GM19438 (cell line): ENCODE measurements at regions not wholly inside any gene's neighbourhood (a gene's known extent, or its start where the extent isn't known, plus 50 kb on each side); places are given as distances from the start of the nearest gene placed in this dataset.
"Not testable (repeated sequence)": the region's sequence is repeated elsewhere in the genome, so short reads cannot be mapped to it uniquely, and the experiment has no call there.

Source experiments
- ATAC-seq: cut with Tn5 transposase; IDR thresholded peaks from one replicate; pipeline ENCODE4 v1.9.1; 2021; ENCODE audit warnings: low read depth; ENCODE audit not compliant: unreplicated experiment

DNA sequence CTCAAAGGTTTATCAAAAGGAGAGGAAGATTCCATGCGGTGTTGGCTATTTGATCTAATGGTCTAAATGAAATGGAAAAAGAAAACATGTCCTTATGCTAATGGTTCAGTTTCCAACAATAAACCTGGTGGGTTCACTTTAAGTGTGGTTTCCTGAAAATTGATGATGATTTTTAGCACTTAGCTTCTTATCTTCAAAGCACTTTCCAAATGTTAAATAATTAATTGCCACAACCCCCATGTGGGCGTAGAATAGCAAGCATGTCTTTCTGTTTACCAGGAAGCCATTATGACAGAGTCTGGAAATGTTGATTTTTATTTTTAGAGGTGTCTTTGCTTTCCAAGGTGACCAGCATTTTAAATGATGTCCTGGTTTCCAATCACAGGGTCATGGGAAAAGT is 134.8 kb upstream of the SLC4A4 start:
- no peak for ATAC-seq

DNA sequence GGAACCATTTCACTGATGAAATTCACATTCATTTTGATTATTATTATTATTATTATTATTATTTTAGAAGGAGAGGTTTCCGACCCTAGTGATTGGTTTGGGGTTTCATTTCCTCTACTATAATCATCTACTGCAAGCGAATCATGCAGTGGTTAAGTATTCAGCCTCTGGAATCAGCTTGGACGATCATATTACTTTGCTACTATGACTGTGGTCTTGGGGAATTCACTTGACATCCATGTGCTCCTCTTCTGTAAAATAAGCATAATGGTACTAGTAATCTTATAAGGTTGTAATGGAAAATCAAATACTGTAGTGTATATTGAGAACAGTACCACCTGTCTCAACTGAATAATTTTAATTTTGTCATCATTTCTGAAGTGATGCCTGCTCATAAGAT is 132.1 kb upstream of the SLC4A4 start:
- ATAC-seq: no peak

DNA sequence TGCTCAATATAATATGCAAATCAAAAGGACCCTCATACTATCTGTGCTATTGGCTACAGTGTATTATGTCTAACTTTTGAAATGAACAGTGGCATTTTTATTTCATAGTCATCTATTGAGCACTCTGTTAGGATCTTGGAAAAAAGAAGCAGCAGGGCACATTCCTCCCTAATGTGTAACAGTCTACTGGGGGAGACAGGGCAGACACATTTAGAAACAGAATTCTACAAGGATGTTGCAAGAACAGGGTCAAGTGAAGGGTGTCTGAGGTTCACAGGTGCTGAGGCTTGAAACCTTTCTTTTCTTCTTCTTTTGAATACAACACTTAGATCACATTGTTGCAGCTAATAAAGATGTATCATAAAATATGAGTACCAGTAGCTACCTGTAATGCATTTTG is 129.7 kb upstream of the SLC4A4 start:
- no peak for ATAC-seq

DNA sequence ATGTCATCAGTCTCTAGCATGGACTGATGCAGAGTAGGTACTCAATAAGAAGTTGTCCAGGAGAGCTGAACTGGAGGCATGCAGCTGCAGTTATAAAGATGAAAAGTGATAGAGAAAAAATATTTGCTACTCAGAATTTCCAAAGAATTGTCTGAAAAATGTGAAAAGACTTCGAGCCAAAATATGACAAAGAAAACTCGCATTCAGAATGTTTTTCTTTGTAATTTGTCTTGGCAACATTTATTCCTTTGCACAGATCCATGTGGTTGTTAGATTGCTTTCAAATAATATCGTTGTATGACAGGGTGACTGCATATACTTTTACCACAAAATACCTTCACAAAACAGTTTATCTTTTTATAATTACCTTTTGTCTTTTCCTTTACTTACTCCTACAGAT is 128.0 kb upstream of the SLC4A4 start:
- no peak for ATAC-seq

- ATAC-seq: no peak
These were observed 127.1 kb upstream of the SLC4A4 start for GRCh38 chr4:71211748-71212147.

GRCh38 chr4:71212216-71212615 is 126.6 kb upstream of the SLC4A4 start:
- ATAC-seq: no peak

DNA sequence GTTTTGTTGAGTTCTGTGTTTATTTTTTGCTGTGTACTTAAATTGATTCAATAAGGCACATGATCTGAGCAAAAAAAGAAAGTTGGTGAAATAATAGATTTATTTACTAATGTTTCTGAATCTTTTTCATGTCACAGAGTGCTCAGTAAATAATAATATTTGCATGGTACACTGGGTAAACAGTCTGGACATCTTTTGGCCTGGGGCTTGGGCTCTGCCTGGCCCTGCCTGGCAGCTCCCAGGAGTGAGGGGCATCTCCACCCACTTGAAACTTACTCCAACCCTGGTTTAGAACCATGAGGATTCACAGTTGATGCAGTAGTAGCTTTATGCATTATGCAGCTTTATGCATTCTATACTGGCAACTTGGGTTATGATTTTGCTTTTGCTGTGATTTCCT is 124.2 kb upstream of the SLC4A4 start:
- no peak for ATAC-seq

GRCh38 chr4:71216316-71216959 is 122.4 kb upstream of the SLC4A4 start:
- no peak for ATAC-seq

GRCh38 chr4:71217688-71218087 is 121.1 kb upstream of the SLC4A4 start:
- no peak for ATAC-seq

GRCh38 chr4:71220848-71221247 is 118.0 kb upstream of the SLC4A4 start:
- not testable (repeated sequence) for ATAC-seq

DNA sequence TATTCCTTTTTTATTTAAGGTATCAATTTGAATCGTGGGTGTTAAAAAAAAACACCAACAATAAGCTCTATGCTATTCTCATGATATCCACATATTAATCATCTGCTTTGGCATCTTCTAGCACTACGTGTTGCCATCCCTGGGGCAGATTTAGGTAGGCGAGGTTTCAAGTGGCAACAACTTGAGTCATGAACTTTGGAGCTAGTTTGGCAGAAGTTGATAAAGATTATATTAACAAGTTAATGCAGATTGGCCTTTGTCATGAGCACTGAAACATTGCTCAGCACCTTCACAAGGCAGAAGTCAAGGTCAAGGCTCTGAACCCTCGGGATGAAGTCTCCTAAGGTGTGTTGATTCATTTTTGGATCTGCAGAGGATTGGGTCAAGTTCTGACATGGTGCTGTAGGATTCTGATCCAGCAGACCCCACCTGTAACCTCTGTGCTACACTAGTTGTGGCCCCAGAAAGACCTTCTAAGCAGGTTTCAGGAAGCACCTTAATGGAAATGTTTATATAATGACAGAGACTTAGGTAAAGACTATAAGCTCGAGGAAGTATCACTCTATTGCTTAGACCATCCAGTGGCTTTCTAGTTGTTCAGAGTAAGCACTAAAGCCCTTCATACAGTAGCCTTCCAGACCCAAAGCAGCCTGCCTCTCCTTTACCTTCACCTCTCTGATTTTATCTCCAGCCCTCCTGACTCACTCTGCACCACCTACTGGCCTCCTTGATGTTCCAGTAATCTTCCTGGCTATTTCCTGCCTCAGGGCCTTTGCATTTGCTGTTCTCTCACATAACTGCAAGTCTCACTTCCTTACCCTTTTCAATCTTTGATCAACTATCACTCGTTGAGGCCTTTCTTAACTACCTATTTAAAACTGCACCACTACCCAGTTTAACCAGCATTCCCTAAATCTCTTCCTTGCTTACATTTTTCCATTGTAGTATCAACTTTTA is 117.0 kb upstream of the SLC4A4 start:
- ATAC-seq: no peak

GRCh38 chr4:71222661-71223060 is 116.2 kb upstream of the SLC4A4 start:
- no peak for ATAC-seq

DNA sequence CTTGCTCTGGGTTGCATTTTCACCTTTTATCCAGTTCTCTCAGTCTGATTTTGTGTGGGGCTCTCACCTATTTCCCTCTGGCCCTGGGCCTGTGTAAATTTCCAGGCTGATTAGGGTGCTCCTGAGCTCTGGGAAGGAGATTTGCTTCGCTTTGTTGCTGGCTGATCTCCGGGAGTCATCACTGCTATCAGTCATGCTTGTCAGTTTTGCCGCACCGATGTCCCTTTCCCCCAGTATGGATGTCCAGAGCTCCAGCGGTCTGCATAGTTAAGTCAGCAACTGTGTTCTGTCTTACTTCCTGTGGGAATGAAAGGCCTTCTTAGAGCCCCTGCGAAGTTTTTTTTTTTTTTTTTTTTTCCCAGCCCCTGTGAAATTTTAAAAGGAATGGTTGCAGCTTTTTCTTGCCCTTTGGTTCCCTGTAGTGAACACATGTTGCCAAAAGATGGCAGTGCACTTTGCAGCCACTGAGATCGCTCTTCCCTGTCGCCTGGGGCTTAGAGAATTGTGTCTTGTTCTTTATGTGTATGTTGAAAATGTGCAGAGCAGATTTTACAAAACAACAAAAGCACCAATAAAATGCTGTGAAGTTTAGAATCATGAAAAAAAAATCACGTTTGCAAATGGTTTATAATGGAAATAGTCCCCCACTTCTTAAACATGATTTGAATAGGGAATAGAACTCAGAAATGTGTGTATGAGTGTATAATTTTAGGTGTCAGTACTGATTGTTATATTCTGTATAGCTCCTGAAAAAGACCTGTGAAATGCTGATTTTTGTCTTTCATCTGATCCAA is 109.1 kb upstream of the SLC4A4 start:
- no peak for ATAC-seq

DNA sequence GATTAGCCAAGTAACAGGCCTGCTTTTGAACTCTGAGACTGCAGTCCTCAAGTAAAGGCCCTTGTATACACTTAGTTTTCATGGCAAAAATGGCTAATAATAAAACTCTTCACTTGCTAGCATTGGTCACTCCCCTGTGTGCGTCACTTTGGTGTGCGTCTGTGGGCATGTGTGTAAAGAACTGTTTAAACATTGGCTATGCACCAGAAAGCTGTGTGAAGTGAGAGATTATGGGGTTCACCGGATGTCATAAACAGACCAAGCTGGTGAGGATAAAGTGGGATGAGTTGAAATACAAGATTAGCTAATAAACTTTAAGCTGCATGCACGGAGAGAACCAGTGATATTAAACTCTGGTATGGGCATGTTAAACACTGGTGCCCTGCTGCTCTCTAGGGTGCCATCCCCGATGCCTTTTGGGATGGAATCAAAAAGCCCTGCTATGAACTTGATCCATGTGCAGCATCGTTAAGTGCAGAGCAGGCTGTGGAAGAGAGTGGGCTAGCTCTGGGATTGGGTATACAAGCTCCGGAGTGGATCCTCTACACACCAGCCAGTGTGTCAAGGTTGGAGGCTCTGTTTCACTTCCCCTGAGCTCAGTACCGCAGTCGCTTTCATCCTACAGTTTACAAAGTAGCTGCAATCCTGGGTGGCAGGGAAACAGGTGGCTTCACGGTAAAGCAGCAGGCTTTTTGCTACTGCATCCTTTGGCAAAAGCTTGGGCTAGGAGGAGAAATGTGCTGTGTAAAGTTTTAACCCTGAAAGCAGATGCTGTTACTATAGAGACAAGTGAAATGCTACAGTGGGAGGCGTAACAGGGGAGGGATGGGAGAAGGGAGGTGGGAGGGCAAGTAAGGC is 108.3 kb upstream of the SLC4A4 start:
- no peak for ATAC-seq

- no peak for ATAC-seq
These were observed 107.4 kb upstream of the SLC4A4 start for GRCh38 chr4:71231129-71232055.

DNA sequence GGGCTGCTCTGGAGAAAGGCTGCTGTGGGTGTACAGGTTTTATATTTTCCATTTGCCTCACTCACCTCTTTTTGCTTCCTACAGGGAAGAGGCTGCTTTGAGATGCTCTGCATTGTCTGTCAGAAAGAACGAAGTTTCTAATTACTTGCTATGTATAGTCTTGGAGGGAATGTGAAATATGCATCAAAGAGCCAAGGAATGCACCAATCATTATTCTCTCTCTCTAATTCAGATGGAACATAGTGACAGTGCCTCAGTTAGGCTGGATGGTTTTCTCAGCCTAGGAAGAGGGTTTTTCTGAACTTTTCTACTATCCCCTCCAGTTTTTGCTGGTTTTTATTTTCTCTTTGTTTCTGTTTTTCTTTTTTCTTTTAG is 106.8 kb upstream of the SLC4A4 start:
- no peak for ATAC-seq

DNA sequence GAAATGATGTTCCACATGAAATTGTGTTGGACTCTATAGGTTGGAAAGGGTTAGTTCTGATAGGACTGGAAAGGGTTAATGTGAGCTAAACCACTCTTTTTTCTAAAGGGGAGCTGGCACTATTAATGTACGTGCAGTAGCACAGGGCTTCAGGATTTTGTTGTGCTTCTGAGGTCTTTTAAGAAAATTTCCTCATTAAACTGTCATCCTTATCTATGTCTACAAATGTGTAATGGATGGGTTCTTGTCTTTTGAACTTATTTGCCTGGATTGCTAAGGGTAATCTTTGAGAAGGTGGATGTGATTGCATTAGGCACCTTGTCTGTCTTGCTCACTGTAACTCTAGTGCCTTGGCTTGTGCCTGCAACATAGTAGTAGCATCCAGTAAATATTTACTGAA is 106.0 kb upstream of the SLC4A4 start:
- no peak for ATAC-seq

GRCh38 chr4:71235311-71236201 is 103.3 kb upstream of the SLC4A4 start:
- ATAC-seq: no peak
